ENCODE measurements at regions not wholly inside any gene's neighbourhood (a gene's known extent, or its start where the extent isn't known, plus 50 kb on each side); places are given as distances from the start of the nearest gene placed in this dataset.

DNA sequence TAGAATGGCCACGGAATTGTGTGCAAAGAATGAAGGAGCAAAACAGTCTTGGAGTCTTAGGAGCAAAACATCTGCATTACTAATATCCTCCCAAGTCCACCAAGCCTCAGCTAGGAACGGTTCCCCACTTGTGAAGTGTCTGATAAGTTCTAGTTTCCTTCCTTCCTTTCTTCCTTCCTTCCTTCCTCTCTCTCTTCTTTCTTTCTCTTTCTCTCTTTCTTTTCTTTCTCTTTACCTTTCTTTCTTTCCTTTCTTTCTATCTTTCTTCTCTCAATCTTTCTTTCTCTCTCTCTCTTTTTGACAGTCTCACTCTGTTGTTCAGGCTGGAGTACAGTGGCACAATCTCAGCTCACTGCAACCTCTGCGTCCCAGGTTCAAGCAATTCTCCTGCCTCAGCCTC is 160.8 kb downstream of the FOXL1 start:
- no peak for DNase-seq

DNA sequence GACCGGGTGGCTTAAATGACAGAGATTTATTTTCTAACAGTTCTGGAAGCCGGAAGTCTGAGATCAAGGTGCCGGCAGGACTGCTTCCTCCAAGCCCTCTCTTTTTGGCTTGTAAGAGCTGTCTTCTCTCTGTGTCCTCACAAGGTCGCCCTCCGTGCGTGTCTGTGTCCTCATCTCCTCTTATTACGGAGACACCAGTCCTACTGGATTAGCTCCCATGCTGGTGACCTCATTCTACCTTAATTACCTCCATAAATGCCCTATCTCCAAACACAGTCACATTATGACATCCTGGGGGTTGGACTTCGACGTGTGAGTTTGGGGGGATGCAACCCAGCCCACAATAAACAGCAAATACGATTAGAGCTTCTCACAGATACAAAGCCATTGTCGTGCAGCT is 161.5 kb downstream of the FOXL1 start:
- DNase-seq = no peak

DNA sequence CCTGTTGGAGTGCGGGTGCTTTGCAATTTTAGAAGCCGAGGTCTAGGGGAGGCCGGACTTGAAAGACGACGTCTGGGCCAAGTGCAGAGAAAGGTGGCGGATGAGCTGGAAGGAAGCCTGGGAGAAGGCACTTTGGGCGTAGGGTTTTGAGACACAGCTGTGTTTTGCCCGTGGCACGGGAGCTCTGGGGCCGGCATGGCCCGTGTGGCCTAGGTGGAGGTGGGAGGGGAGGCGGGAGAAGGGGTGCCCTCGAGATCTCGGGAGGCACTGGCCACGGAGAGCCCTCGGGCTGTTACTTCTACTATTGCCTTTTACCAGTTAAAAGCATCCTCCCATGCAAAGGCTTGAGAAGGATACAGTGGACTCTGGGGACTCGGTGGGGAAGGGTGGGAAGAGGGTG is 161.9 kb downstream of the FOXL1 start:
- DNase-seq = no peak

DNA sequence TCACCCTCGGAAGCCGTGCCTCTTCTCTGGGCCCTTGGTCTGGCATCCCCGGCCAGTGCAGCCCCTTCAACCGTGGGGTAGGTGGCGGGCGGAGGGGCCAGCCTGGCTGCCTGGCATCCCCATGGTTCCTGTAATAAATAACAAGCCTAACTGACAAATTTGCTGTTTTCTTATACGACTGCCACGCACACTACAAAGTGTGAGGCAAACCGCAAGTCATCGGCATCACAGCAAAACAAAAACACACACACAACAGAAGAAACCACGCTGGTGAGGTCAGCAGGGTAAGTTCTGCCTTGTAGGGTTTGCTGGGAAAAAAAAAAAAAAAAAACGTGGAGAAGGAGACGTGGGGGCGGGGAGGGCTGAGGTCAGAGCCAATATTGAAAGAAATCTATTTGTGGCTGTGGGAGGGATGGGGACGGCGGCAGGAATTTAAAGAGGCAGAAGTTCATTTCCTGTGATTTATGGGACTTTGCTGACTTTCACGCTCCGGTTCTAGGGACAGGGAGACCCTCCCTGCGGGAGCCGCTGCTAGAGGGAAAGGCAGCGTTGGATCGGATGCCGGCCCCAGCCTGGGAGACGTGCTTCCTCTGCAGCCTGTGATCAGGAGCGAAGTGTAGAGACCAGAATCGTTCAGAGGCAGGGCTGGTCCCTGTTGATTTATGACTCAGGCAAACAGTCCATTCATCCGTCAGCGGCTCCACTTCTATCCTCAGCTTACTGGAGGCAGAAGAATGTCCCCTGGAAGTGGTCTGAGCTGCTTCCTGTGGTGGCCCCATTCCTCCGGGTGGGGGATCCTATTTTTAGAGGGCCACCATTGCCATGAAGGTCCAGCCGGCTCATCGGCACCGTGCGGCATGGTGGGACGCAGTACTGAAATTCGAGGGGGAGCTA is 162.8 kb downstream of the FOXL1 start:
- no peak for DNase-seq

DNA sequence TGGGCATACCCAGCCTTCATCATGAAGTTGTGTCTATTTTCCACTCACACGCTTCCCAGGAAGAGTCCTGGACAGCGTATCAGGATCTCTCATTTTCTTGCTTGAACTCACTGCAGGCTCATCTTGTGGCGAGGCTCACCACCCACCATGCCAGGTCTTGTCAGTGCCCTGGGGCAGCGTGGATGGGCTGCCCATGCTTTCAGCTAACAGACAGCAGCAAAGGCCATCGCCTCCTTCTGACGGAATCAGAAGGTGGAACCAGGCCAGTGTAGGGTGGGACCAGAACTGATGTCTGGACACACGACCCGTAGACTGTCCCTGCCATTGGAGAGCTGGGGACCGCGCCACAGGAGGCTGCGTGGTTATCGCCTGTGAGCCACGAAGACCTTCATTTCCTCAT is 169.4 kb downstream of the FOXL1 start:
- DNase-seq = no peak

DNA sequence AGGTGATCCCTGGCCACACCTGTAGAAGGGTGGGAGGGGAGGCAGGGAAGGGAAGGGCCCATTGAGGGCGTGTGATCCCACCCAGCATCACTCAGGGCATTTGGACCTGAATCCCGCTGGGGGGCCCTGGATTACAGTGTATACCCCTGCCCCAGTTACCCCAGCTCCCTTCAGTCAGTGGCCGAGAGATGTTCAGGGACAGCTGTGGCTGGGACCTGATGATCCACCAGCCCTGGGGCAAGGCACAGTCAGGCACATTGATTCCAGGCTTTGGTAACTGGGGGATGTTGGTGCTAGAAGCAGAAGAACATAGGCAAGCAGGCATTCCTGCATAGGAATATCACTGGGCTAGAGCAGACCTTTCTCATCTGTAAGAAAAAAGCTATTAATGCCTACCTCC is 170.3 kb downstream of the FOXL1 start:
- DNase-seq = no peak

DNA sequence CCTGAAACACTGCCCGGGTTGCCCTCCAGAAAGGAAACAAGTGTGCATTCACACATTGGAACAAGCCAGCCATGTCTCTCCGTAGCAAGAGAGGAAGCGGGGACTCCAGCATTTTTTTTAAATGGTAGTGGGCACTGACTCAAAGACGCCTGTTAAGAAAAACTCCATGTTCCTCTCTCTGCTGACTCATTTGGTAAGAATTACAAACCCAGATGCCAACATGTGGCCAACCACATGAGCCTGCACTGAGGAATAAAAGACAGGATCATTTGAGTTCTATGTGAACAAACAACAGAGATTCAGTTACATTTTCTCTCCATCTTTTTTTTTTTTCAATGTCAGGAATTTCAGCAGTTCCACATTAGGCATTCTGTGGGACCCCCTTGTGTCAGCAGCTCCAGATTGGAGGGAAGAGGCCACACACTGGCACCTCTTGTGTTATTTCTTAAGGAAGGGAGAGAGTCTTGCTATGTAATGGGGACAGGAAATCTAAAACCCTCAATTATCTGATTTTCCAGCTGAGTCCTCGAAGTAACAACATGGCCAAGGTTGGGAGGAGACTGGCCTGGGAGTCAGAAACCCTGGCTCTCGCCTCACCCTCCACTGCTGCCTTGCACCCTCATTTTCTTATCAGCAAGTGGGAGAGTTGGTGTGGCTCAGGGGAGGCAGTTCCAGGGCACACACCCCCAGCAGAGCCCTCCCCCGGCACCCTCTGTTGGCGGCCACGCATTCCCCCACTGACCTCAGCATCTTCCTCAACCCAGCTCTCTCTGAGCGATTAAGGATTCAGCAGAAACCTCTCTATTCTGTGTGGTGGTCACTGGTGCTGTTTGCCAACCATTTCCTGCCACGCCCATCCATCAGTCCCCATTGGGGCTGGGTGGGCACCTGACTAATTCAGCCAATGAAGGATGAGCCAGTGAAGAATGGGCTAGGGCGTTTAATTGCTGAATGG is 173.0 kb downstream of the FOXL1 start:
- DNase-seq = no peak

DNA sequence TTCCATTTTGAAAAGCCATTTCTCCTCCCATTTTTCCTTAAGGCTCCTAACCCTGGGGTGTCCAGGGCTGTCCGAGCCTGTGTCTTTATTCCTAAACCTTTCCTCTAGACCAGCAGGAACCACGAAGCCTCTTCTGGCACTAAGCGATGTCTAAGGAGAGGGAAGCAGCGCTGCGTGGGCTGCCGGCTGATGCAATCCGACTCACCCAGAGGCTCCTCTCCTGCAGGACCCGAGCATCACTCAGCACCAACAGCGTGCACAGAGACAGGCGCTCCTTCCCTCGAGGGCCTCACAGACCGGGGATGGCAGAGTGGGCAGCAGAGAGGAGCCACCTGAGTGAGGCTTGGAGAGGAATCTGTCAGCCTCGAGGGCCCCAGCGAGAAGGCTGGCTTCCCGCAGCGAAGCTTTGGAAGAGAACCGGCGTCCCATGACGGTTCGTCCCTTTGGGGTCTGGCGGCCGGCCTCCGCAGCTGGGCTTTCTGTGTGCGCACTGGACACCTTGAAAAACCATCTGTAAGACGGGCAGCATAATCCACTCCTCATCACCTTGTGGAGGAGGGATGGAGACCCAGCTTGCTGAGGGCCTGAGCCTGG is 174.3 kb downstream of the FOXL1 start:
- DNase-seq = no peak

DNA sequence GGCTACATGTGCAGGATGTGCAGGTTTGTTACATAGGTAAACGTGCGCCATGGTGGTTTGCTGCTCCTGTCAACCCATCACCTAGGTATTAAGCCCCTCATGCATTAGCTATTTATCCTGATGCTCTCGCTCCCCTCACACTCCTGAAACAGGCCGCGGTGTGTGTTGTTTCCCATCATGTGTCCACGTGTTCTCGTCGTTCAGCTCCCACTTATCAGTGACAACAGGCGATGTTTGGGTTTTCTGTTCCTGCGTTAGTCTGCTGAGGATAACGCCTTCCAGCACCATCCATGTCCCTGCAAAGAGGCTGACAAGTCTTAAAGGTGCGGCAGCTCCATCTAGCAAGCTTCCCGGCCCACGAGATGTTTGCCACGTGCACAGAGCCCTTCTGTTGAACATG is 175.1 kb downstream of the FOXL1 start:
- no peak for DNase-seq

DNA sequence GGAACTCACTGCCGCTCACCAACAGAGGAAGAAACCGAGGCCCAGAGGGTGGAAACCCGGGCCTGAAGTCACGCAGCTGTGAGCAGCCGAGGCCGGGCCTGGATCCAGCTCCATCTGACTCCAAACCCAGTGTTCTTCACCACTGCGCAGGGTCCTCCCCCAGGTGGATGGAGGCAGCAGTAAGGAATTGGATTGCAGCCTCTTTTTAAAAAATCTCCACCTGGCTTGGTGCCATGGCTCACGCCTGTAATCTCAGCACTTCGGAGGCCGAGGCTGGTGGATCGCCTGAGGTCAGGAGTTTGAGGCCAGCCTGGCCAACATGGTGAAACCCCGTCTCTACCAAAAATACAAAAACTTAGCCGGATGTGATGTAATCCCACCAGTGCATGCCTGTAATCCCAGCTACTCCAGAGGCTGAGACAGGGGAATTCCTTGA is 177.2 kb downstream of the FOXL1 start:
- no peak for DNase-seq

DNA sequence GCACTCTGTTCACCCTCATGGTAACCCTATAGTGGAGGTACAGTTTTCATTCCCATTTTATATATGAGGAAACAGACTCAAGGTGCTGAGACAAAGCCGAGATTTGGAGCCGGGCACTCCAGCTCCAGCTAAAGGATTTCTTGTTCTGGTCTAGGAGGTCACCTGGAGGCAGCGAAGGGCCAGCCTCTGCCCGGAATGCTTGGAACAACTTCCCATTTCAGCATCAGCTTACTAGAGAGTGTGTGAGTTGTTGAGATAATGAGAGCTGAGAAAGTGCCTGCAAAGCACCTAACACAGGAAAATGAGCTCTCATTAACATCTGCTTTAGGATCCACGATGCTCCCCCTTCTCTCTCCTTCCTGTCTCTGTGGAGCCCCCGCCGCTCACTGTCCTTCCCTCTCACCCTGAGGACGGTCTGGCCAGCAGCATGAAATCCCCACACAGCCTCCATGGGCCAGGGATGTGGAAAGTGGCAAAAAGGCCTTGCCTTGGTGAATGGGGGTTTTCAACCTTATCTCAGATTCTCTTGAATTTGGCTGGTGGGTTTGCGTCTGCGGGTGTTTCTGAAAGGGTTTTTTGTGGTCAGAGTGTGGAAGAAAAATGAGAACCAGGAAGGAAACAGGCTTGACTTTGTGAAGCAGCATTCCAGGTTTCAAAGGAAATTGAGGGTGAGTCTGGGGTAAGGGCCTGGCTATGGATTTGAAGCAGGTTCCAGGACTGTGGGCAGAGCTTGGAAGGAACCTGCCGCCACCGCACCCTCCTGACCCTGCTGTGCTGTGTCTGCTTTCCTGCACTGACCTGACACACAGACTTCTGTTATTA is 178.7 kb downstream of the FOXL1 start:
- no peak for DNase-seq

DNA sequence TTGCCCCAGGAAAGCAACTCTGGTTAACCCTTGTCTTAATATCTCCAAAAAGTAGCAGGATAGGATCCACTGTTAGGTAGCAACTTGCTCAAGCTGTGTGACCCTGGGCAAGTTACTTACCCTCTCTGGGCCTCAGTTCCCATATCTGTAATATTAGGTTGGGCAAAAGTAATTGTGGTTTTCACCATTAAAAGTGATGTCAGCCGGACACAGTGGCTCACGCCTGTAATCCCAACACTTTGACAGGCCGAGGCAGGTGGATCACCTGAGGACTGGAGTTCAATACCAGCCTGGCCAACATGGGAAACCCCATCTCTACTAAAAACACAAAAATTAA is 179.3 kb downstream of the FOXL1 start:
- DNase-seq = no peak

DNA sequence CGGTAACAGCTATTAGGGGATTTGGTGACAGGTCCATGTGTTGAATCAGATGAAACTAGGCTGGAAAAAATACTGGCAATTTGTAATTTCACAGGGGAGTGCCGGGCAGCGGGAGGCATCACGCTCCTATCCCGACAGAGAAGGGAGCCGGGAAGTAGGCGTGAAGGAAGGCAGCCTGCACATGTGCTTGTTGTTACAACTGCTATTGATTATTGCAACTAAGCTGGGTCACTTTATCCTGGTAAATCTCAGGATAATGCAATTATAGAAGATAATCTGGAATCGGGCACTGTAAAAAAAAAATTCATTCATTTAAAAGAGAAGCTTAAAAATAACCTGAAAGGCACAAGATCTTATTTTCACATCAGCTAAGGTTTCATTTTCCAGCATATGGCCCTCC is 180.6 kb downstream of the FOXL1 start:
- DNase-seq = no peak

DNA sequence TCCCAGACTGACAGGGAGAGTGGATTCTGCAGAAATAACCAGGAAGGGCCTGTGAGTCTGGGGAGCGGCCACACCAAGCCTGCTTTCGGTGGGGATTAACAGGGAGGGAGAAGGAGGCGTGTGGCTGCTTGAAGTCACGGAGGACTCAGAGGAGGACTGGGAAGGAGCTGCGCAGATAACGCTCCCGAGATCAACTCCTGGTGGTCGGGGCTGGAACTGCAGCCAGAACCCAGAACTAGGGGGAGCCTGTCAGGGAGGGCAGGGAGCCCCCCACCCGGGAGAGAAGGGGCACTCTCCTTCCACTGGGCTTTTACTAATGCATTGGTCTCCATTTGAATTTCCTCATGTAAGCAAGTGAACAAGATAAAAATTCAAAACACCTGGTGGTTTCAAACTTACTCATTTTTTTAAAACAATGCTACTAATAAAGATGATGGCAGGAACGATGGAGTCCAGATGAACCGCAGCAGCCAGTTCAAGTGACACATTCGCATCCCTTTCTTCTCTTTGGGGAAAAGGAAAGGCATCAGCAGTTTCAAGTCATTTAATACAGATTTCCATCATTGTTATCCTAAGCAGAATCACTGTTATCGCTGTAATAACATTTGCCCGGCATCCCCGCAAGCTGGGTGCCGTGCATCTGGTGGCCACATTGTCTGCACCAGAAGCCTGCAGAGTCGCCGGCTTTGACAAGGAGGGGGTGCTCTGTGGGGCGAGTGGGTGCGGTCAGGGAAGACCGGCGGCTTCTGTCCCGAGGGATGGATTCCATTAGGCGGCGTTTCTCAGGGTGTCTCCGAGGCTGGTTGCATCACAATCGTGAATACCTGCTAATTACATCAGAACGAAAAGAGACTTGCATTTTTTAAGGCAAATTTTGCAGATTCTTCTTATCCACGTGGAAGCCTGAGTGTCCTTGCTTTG is 183.0 kb downstream of the FOXL1 start:
- peak in 7 of 58 donors; percentile 2 to 42 (median 32) for DNase-seq

DNA sequence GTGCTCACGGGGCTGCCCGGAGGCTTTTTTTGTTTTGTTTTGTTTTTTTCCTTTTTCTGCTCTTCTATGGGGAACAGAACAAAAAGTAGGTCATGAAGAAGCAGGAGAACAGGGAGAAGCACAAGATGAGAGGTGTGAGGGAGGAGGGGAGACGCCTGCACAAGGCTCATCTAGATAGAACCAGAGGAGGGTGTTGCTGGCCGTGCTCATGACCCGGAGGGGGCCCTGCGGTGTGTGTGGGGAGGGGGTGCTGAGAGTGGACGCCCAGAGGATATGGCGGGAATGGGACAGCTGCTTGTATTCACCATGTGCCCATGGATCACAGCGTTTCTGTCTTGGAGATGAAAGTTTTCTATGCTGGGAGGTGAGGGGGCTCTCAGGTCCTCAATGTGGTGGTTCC is 183.7 kb downstream of the FOXL1 start:
- DNase-seq = no peak

DNA sequence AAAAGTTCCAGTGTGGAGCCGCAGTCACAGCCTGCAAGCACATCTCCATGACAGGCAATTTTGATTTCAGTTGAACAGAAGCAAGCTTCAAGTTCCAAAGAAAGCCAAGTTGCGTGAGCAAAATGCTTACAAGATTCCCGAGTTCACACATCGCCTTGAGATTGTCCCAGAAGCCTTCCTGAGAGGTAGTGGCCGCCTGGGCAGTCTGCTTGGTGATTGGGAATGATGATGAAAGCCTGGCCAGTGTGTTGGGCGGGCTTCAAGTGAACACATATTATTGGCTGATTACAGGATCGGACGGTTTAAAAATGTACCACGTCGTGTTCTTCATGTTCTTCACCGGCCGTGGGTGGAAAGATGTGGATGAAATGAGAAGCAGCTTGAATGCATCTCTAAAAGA is 185.5 kb downstream of the FOXL1 start:
- no peak for DNase-seq

DNA sequence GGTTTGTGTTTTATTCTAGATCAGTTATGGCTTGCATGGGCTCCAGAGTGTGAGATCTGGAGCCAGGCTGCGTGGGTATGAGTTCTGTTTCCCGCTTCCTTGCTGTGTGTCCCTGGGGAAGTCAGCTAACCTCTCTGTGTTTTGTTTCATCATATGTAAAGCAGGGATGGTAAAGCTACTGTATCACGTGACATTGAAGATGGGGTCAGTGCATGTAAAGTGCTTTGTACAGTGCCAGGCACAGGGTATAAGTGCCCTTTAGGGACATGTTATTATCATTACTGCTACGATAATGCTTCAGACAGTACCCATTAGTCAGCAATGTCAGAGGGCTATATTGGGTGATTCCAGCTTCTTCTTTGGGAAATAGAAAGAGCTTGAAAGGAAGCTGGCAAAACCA is 186.2 kb downstream of the FOXL1 start:
- DNase-seq = no peak

DNA sequence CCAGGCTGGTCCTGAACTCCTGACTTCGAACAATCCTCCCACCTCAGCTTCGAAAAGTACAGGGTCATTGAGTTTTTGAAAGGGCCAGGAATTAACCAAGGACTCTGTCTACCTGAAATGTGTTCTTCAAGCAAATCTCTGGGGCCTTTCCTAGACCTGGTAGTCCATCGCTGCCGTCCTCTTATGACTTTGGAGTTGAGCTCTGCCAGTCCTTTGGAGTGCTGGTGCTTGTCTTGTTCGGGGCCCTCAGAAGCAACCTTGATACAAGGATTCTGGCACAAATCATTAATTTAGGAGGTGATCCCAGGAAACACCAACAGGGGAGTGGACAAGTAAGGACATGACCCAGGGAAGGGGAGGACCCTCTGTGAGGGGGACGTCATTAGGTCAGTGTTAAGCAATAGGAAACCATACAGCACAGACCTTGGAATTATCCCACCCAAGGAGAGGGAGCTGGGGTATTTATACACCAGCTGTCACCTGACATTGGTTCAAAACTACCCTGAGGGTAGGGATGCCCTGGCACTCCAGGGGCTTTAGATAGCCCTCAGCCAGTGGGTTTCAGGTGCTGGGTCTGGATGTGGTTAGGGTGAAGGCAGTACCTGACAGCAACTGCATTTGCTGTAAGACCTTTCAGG is 187.2 kb downstream of the FOXL1 start:
- no peak for DNase-seq

DNA sequence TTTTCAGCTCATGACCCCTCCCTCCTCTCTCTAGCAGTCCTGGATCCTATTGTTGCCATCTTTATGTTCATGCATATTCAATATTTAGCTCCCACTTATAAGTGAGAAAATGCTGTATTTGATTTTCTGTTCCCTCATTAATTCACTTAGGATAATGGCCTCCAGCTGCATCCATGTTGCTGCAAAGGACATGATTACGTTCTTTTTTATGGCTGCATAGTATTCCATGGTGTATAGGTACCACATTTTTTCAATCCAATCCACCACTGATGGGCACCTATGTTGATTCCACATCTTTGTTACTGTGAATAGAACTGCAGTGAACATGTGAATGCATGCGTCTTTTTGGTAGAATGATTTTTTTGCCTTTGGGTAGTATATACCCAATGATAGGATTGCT is 188.4 kb downstream of the FOXL1 start:
- DNase-seq = no peak

All from anterior cingulate cortex (tissue), 58 donors.